ENCODE measurements at regions not wholly inside any gene's neighbourhood (a gene's known extent, or its start where the extent isn't known, plus 50 kb on each side); places are given as distances from the start of the nearest gene placed in this dataset.

- Histone ChIP-seq H4K8ac (replicated peaks; ENCODE audit: insufficient read length, low read depth, low read length) (no peak overlapping the region), H3K79me1 (ENCODE audit: insufficient read depth, low read depth, low read length, poor library complexity, severe bottlenecking) (no peaks in the 10 kb centered on the region), H3K4me1 (ENCODE audit: insufficient read depth, low read length) (peaks cover 12% of the 10 kb centered on the region; the same call in 1 of the 2 replicates), H2BK12ac (ENCODE audit: insufficient read length, low read depth, low read length) (no peak overlapping the region), H3K79me2 (ENCODE audit: insufficient read depth, low read length) (no peaks in the 10 kb centered on the region), H2AK5ac (ENCODE audit: insufficient read length, low read length) (no peak overlapping the region), H3K9me3 (ENCODE audit: control insufficient read depth, low read depth, low read length) (no peaks in the 10 kb centered on the region), H4K5ac (ENCODE audit: insufficient read length, low read depth, low read length) (no peak overlapping the region), H2BK20ac (ENCODE audit: low read depth, low read length, poor library complexity, severe bottlenecking) (no peak overlapping the region), H3K9ac (ENCODE audit: extremely low read depth, insufficient read length, low read length) (no peak overlapping the region), H3K23me2 (ENCODE audit: insufficient read length, low read depth, low read length, poor library complexity, severe bottlenecking) (no peaks in the 10 kb centered on the region), H3K23ac (ENCODE audit: insufficient read length, low read depth, low read length) (no peak overlapping the region), H2BK120ac (ENCODE audit: low read depth, low read length, poor library complexity, severe bottlenecking) (no peak overlapping the region), H3K56ac (ENCODE audit: insufficient read length, low read depth, low read length) (no peak overlapping the region), H2AFZ (ENCODE audit: low read length) (no peak overlapping the region), H3K4ac (ENCODE audit: low read depth, low read length) (no peak overlapping the region), H3K4me2 (ENCODE audit: insufficient read depth, insufficient read length, low read length) (peak overlapping the region; percentile 57), H3K18ac (ENCODE audit: insufficient read length, low read depth, low read length) (no peak overlapping the region), H3K14ac (ENCODE audit: insufficient read depth, low read length) (no peak overlapping the region), H2BK15ac (ENCODE audit: low read depth, low read length) (no peak overlapping the region), H4K91ac (ENCODE audit: insufficient read length, low read depth, low read length) (no peak overlapping the region), H2BK5ac (ENCODE audit: insufficient read length, low read length) (no peak overlapping the region), H3K27me3 (ENCODE audit: insufficient read depth, low read length) (no peaks in the 10 kb centered on the region), H3T11ph (ENCODE audit: low read length) (no peak overlapping the region), H4K20me1 (ENCODE audit: control insufficient read depth, insufficient read depth, insufficient read length) (no peaks in the 10 kb centered on the region), H3K27ac (ENCODE audit: insufficient read length, low read depth, low read length) (peak overlapping the region; percentile 92)
- no peak for DNase-seq
- Mint-ChIP-seq H3K4me1 (peaks cover 32 to 47% of the 10 kb centered on the region in 2 experiments), H3K27me3 (ENCODE audit: low read depth) (no peaks in the 10 kb centered on the region), H3K4me3 (peak overlapping the region in 1 of 2 experiments; percentile 61; a peak in 1 of 5 replicates), H3K27ac (peak overlapping the region in 2 of 3 experiments; percentile 79 to 87; a peak in 5 of 7 replicates), H3K9me3 (no peaks in the 10 kb centered on the region), H3K36me3 (ENCODE audit: insufficient read depth in 1 of 3, low read depth in 3 of 3) (no peaks in the 10 kb centered on the region)
- no CpG with 5 or more reads among the region's 3 CpGs for WGBS (ENCODE audit: extremely low coverage, insufficient read length, low lambda C conversion rate)
- no peak for TF ChIP-seq CTCF (conservative IDR thresholded peaks at IDR 0.05)
Measured at GRCh38 chr2:155841442-155841841, 491.1 kb downstream of the NR4A2 start.

Measured in H9 (cell line).